Stimulated activated CD8-positive, alpha-beta memory T cell treated with anti-CD3 and anti-CD28 coated beads, Interleukin-4, amount 100 ng/mL, for 24 hours (primary cell): ENCODE measurements at regions not wholly inside any gene's neighbourhood (a gene's known extent, or its start where the extent isn't known, plus 50 kb on each side); places are given as distances from the start of the nearest gene placed in this dataset.

Experiments
- DNase-seq: peaks from one replicate; pipeline ENCODE4 v3.0.0-alpha.2; 2020; ENCODE audit warnings: low read depth

GRCh38 chr22:49153921-49154320, 673.8 kb downstream of the BRD1 start:
- DNase-seq = no peak

- DNase-seq = no peak
These were observed 674.5 kb downstream of the BRD1 start for GRCh38 chr22:49152939-49153770.

- DNase-seq = no peak
These were observed 675.3 kb downstream of the BRD1 start for GRCh38 chr22:49152127-49152938.

- no peak for DNase-seq
These were observed 676.2 kb downstream of the BRD1 start for GRCh38 chr22:49151256-49152126.

GRCh38 chr22:49150801-49151221, 676.9 kb downstream of the BRD1 start:
- no peak for DNase-seq

GRCh38 chr22:49149721-49150608, 677.7 kb downstream of the BRD1 start:
- DNase-seq = no peak

- no peak for DNase-seq
These were observed 678.7 kb downstream of the BRD1 start for GRCh38 chr22:49148895-49149418.

- no peak for DNase-seq
These were observed 680.0 kb downstream of the BRD1 start for GRCh38 chr22:49147617-49148175.

- DNase-seq = no peak
These were observed 680.5 kb downstream of the BRD1 start for GRCh38 chr22:49147171-49147570.

GRCh38 chr22:49146511-49146910, 681.2 kb downstream of the BRD1 start:
- no peak for DNase-seq

- DNase-seq = no peak
These were observed 683.9 kb downstream of the BRD1 start for GRCh38 chr22:49143812-49144211.

GRCh38 chr22:49142891-49143290, 684.8 kb downstream of the BRD1 start:
- no peak for DNase-seq

- DNase-seq = no peak
These were observed 685.4 kb downstream of the BRD1 start for GRCh38 chr22:49142296-49142695.

- no peak for DNase-seq
These were observed 685.9 kb downstream of the BRD1 start for GRCh38 chr22:49141761-49142160.

GRCh38 chr22:49140911-49141665, 686.6 kb downstream of the BRD1 start:
- no peak for DNase-seq

GRCh38 chr22:49139492-49140151, 688.1 kb downstream of the BRD1 start:
- DNase-seq = no peak

- DNase-seq = no peak
These were observed 689.4 kb downstream of the BRD1 start for GRCh38 chr22:49138250-49138790.

- no peak for DNase-seq
These were observed 690.4 kb downstream of the BRD1 start for GRCh38 chr22:49137206-49137840.

GRCh38 chr22:49136816-49137180, 690.9 kb downstream of the BRD1 start:
- no peak for DNase-seq
